ENCODE measurements at regions not wholly inside any gene's neighbourhood (a gene's known extent, or its start where the extent isn't known, plus 50 kb on each side); places are given as distances from the start of the nearest gene placed in this dataset.
"Not testable (repeated sequence)": the region's sequence is repeated elsewhere in the genome, so short reads cannot be mapped to it uniquely, and the experiment has no call there.

- no peak for DNase-seq (ENCODE audit: low read depth)
Measured at GRCh38 chr17:68097161-68097805, 61.7 kb downstream of the KPNA2 start.

- DNase-seq (ENCODE audit: low read depth), result not testable (repeated sequence)
Measured at GRCh38 chr17:68099341-68099753, 63.8 kb downstream of the KPNA2 start.

GRCh38 chr17:68100000-68100641, 64.6 kb downstream of the KPNA2 start:
- no peak for DNase-seq (ENCODE audit: low read depth)

- peak; percentile 51 for DNase-seq (ENCODE audit: low read depth)
Measured at GRCh38 chr17:68101075-68101986, 65.8 kb downstream of the KPNA2 start.

- DNase-seq (ENCODE audit: low read depth), result no peak
Measured at GRCh38 chr17:68101987-68102314, 66.4 kb downstream of the KPNA2 start.

GRCh38 chr17:68102318-68102758, 66.8 kb downstream of the KPNA2 start:
- no peak for DNase-seq (ENCODE audit: low read depth)

GRCh38 chr17:68103148-68103547, 67.6 kb downstream of the KPNA2 start:
- no peak for DNase-seq (ENCODE audit: low read depth)

- DNase-seq (ENCODE audit: low read depth), result no peak
Measured at GRCh38 chr17:68106085-68106484, 70.5 kb downstream of the KPNA2 start.

- DNase-seq (ENCODE audit: low read depth), result no peak
Measured at GRCh38 chr17:68107373-68107772, 71.8 kb downstream of the KPNA2 start.

- DNase-seq (ENCODE audit: low read depth), result no peak
Measured at GRCh38 chr17:68108313-68109000, 72.9 kb downstream of the KPNA2 start.

- not testable (repeated sequence) for DNase-seq (ENCODE audit: low read depth)
Measured at GRCh38 chr17:68109404-68109803, 73.9 kb downstream of the KPNA2 start.

- DNase-seq (ENCODE audit: low read depth), result not testable (repeated sequence)
Measured at GRCh38 chr17:68116211-68116610, 80.7 kb downstream of the KPNA2 start.

GRCh38 chr17:68122587-68122986, 87.1 kb downstream of the KPNA2 start:
- no peak for DNase-seq (ENCODE audit: low read depth)

GRCh38 chr17:68125111-68125870, 89.8 kb downstream of the KPNA2 start:
- no peak for DNase-seq (ENCODE audit: low read depth)

GRCh38 chr17:68127914-68128313, 92.4 kb downstream of the KPNA2 start:
- DNase-seq (ENCODE audit: low read depth), result no peak

GRCh38 chr17:68131456-68131855, 95.9 kb downstream of the KPNA2 start:
- no peak for DNase-seq (ENCODE audit: low read depth)

GRCh38 chr17:68133346-68134045, 98.0 kb downstream of the KPNA2 start:
- no peak for DNase-seq (ENCODE audit: low read depth)

GRCh38 chr17:68134046-68134637, 98.6 kb downstream of the KPNA2 start:
- no peak for DNase-seq (ENCODE audit: low read depth)

- DNase-seq (ENCODE audit: low read depth), result no peak
Measured at GRCh38 chr17:68134731-68135130, 99.2 kb downstream of the KPNA2 start.

- no peak for DNase-seq (ENCODE audit: low read depth)
Measured at GRCh38 chr17:68135141-68135887, 99.8 kb downstream of the KPNA2 start.

Measured in activated gamma-delta T cell treated with anti-CD3 and anti-CD28 coated beads, Interleukin-2, amount 50 U/mL, for 16 hours (primary cell).